GM12892 (cell line): ENCODE measurements at regions not wholly inside any gene's neighbourhood (a gene's known extent, or its start where the extent isn't known, plus 50 kb on each side); places are given as distances from the start of the nearest gene placed in this dataset.

Source experiments
- POLR2A ChIP-seq: IDR thresholded peaks from 2 replicates; pipeline ENCODE4 v1.6.1; 2011; ENCODE audit warnings: low read depth, low read length, control low read depth
- POLR2AphosphoS5 ChIP-seq: IDR thresholded peaks from 2 replicates; pipeline ENCODE4 v1.6.1; 2011; ENCODE audit warnings: low read depth, low read length, control low read depth

DNA sequence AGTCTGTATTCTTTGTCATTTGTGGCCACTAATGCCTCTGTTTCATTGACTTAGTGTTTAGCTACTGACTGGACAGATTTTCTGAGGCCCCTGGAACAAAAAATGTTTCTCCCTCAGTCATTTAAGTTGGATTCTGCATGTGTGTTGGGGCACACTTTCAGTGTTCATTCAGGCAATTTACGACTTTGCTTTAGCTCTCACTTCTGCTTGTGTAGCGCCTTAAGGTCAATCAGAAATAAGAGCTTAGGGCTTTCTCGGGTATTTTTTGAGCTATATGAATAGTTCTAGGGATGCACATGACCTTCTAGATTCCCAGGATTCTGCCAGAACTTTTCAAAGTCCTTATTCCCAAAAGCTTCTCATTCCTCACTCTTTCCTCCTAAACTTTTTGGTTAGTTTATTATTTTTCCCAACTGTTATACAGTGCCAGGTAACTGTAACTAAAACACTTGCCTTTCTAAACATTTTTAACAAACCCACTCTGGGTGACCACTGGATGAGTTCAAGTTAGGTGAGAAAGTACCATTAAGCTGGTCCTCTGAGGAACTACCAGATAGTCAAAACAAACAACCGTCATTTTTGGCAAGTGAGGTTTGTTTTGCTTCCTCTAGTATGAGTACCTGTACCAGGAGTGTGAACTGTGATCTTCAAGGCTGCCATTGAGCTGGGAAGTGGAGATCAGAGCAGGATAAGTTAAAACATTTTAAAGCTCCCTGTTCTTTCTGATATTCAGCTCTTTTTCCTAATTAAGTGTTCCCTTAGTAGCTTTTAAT is 571.3 kb upstream of the TLE4 start:
- no peak for TF ChIP-seq POLR2A
- TF ChIP-seq POLR2AphosphoS5, result no peak
